HL-60 (cell line): ENCODE measurements at regions not wholly inside any gene's neighbourhood (a gene's known extent, or its start where the extent isn't known, plus 50 kb on each side); places are given as distances from the start of the nearest gene placed in this dataset.

Experiments used
- GABPA ChIP-seq: IDR thresholded peaks from 2 replicates; pipeline ENCODE4 v1.6.1; 2012; ENCODE audit warnings: low read depth
- POLR2AphosphoS5 ChIP-seq: IDR thresholded peaks from 2 replicates; pipeline ENCODE4 v1.6.1; 2012; ENCODE audit warnings: low read depth
- TF ChIP-seq, protein P1 (sequence below): IDR thresholded peaks from one replicate; pipeline ENCODE4 v1.5.1; 2011; ENCODE audit warnings: low read length, control low read depth, inconsistent platforms; ENCODE audit not compliant: insufficient read depth

GRCh38 chr5:84685121-84685894, 300.6 kb upstream of the EDIL3 start:
- TF ChIP-seq, protein P1, sequence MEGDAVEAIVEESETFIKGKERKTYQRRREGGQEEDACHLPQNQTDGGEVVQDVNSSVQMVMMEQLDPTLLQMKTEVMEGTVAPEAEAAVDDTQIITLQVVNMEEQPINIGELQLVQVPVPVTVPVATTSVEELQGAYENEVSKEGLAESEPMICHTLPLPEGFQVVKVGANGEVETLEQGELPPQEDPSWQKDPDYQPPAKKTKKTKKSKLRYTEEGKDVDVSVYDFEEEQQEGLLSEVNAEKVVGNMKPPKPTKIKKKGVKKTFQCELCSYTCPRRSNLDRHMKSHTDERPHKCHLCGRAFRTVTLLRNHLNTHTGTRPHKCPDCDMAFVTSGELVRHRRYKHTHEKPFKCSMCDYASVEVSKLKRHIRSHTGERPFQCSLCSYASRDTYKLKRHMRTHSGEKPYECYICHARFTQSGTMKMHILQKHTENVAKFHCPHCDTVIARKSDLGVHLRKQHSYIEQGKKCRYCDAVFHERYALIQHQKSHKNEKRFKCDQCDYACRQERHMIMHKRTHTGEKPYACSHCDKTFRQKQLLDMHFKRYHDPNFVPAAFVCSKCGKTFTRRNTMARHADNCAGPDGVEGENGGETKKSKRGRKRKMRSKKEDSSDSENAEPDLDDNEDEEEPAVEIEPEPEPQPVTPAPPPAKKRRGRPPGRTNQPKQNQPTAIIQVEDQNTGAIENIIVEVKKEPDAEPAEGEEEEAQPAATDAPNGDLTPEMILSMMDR, result no peak
- TF ChIP-seq POLR2AphosphoS5 (no peak), GABPA (no peak)
